ENCODE measurements at regions not wholly inside any gene's neighbourhood (a gene's known extent, or its start where the extent isn't known, plus 50 kb on each side); places are given as distances from the start of the nearest gene placed in this dataset.

DNA sequence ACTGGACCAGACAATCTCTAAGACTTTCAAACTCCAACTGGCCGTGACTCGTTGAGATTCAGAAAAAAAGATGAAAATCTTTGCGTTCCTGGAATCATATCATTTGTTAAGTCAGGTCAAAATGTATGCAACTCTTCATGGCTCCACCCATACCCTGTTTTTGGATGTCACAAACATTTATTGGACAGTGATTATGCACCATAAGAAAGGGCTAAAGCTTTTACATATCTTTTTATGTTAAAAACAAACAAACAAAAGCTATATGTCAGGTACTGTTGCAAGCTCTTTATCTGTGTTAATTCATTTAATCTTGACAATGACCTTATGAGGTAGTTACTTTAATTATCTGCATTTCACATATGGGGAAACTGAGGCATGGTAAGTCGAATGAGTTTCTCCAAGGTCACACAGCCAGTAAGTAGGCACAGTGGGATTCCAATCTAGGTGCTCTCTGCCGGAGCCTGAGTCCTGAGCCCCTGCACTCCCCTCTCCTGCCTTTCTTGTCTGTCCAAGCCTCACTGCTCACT, 145.7 kb upstream of the MYCN start:
- no peak for DNase-seq (ENCODE audit: low spot score)

GRCh38 chr2:15795426-15795825, 144.9 kb upstream of the MYCN start:
- no peak for DNase-seq (ENCODE audit: low spot score)

DNA sequence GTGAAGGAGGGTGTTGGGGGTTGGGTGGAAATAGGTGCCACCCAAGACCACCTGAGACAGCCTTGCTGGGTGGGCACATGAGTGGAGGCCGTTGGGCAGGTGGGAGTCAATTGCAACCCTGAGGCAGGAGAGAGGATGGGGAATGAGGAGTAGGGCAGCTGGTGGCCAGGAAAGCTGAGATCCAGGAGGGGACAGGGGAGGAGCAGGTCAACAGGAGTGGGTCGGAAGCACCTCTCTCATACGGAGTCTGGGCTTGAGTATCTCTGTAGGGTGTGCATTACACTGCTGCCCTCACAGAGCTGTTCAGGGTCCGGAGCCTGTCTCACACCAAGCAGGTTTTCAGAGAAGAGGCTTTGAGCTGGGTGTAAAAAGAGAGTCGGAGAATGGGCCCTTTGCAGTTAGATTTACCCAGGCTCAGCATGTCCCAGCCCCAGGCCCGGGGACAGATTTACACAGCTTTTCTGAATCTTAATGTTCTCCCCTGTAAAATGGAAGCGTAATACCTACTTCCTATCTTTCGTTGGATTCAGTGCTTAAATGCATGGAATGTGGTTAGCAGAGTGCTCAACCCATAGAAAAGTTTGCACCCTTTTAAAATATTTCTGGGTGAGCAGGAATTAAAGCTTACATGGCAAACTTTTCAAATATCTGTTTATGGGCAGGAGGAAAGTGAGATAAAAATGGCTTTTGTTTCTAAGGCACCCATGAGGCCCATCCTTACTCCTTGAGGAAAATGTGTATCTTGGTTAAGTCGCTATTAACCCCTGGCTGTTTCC, 144.0 kb upstream of the MYCN start:
- no peak for DNase-seq (ENCODE audit: low spot score)

- no peak for DNase-seq (ENCODE audit: low spot score)
Observed at GRCh38 chr2:15797231-15797938, 143.0 kb upstream of the MYCN start.

DNA sequence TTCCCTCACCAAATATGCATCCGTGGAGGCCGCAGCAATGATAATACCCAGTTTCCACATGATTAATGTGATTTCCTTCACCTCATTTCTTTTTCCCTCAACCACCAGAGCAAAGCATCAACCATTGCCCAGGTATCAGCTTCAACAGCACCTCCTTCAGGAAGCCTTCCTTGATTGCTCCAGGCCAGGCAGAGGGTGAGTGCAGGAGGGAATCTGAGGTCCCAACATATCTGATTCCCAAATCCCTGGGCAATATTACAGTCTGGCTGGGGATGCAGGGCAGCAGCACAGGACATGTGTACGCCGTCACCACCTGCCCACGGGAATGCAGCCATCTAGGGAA, 142.4 kb upstream of the MYCN start:
- no peak for DNase-seq (ENCODE audit: low spot score)

DNA sequence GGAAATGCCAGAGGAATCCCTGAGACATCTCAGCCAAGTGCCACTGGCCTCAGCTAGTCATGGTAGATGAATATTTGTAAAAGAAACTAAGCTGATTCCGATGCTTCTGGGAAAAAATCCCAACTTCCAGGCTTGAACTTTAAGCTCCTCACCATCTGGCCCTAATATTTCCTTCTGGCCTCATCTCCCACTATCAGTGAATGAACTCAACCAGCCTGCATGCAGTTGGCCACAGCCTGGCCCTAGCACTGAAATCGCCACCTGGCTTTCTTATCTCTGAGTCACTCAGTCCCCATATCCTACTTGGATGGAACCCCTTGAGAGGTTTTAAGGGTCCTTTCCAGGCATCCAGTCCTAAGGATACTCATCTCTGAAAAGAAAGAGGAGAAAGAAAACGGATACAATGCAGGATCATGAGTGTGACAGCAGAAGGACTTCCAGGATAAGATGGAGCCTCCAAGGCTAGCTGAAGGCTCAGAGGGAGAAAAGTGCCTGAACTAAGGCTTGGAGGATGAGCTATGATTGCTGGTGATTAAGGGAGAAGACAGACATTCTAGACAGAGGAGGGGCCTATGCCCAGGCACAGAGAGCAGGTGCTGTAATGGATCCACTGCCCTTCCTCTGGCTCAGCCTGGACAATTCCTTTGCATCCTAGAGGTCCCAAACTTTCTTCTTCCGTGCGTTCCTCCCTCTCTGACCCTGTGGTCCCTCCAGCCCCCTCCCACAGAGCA, 141.5 kb upstream of the MYCN start:
- DNase-seq (ENCODE audit: low spot score), result no peak

GRCh38 chr2:15799432-15799827, 140.9 kb upstream of the MYCN start:
- DNase-seq (ENCODE audit: low spot score), result no peak

DNA sequence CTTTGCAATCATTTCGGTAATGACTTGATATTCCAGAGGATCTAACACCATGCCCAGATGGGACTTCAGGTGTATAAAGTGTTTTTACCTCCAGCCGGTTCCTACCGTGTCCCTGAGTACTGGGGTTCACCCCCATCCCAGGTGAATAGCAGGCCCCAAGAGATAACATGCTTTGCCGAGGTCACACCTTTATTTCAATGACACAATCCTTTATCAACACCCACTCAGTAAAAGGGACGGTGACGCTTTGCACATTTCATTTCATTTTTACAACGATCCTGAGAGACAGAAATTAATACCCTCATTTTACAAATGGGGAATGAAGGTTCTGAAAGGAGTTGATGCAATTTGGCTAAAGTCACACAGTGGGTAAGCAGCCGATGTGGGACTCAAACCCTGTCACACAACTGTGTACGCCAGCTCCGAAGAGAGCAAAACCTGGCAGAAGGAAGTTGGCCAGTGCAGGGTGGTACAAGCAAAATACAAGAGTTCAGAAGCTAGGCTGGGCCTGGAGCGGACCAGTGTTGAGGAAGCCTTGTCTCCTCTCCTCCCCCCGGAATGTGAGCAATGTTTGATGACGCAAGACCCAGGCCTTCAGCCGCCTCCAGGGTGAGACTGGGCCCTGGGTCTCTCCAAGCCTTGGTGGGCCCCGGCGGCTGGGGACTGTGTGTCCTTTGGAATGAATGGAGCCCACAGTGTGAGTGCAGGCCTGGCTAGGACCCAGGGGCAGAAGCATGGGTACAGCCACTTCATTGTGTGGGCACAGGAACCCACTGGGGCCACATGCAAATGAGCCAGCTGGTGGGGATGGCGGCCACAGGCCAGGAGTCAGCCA, 139.6 kb upstream of the MYCN start:
- no peak for DNase-seq (ENCODE audit: low spot score)

DNA sequence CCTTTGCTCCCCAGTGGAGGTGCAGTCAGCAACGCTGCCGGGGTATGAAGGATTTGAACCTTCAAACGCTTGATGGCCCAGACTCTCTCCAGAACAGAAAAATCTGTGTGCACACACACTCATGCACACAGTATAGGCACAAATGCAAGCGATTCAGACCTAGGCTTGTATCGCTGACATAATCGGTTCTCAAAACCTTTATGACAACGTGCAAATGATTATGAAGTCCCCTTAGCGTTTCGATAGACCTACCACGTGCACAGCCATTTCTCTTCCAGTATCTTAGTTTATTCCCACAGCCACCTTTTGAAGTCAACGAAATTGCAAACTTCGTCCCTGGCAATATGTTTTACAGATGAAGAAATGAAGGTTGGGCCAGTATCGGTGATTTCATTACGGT, 138.9 kb upstream of the MYCN start:
- DNase-seq (ENCODE audit: low spot score), result no peak

- DNase-seq (ENCODE audit: low spot score), result no peak
Observed at GRCh38 chr2:15801904-15802303, 138.4 kb upstream of the MYCN start.

DNA sequence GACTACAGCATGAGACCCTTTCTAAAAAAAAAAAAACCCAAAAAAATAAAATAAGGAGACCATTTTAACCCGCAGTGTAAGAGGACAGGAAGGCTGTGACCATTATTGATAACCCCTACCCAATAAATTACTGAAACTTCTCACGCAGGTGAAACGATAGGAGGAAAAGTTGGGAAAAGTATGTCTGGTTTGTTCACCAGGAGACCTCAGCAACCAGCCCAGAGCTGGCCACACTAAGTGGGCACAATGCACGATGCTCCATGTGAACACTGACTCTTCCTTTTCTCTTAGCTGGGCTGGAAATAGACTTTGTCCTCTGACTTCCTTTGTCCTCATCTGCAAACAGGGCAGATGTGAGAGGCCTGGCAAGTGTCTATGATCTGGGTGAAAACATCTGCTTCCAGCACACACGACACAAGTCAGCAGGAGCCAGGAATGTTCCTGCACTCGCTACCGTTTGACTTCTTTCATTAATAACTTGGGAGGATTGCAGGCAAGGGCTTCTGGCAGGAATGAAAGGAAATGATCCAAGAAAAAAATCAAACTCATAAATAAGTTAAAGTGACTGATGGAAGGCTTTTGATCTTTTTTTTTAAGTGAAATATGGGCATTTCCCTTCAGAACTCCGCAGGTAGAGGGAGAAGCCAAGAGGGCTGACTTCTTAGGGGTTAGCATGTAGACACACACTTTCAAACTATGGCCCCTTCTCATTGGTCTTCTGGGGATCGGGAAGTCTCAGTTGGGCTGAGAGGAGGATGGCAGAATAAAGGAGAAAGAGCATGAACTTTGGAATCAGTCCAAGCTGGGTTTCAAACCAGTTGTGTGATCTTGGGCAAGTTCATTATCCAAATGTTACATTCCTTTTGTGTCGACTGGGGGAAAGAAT, 137.4 kb upstream of the MYCN start:
- no peak for DNase-seq (ENCODE audit: low spot score)

- DNase-seq (ENCODE audit: low spot score), result no peak
Observed at GRCh38 chr2:15803543-15804245, 136.7 kb upstream of the MYCN start.

DNA sequence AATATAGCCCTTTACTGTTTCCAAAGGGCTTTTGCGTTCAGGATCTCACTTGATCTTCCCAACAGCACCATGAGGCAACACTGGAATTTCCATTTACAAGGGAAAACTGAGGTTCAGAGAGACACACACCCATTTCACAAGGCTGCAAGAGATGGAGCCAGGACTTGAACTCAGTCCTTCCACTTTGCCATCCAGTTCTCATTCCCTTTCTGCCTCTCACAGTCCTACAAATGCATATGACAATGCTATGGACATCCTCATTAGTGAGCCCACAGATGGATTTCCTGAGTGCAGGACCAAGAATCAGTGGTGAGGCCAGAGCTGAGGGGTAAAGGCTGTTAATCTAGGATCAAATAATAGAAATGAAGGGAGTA, 136.1 kb upstream of the MYCN start:
- no peak for DNase-seq (ENCODE audit: low spot score)

DNA sequence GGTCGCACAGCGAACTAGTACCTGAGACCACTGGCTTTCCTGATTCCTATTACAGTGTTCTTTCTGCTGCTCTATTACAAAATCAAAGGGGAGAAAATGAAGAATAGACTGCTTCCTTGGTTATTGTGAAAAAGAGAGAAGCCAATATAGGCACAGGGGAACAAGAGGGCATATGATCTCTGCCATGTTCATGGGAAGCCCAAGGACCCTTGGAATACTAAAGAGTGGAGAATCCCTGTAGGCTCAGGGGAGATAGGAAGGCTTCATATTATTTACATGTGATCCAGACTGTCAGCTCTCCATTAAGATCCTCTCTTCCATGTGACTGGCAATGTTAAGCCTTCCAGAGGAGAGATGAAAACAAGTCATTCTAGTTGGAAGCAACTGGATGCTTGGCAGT, 135.7 kb upstream of the MYCN start:
- no peak for DNase-seq (ENCODE audit: low spot score)

DNA sequence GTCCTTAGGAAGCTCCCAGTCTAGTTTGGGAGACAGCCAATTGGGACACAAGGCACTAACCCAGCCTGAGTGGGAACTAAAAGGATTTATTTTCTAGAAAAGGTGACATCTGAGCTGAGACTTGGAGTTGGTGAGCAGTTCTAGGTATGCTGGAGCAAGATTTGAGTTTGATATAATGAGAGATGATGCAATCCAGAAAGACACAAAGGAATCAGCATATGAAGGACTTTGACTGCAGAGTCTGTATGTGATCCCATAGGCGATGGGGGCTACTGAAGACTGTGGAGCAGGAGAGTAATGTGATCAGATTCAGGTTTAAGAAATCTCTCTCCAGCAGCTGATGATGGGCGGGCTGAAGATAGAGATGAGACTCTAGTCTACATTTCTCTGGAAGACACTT, 135.1 kb upstream of the MYCN start:
- no peak for DNase-seq (ENCODE audit: low spot score)

- DNase-seq (ENCODE audit: low spot score), result no peak
Observed at GRCh38 chr2:15805772-15806171, 134.6 kb upstream of the MYCN start.

DNA sequence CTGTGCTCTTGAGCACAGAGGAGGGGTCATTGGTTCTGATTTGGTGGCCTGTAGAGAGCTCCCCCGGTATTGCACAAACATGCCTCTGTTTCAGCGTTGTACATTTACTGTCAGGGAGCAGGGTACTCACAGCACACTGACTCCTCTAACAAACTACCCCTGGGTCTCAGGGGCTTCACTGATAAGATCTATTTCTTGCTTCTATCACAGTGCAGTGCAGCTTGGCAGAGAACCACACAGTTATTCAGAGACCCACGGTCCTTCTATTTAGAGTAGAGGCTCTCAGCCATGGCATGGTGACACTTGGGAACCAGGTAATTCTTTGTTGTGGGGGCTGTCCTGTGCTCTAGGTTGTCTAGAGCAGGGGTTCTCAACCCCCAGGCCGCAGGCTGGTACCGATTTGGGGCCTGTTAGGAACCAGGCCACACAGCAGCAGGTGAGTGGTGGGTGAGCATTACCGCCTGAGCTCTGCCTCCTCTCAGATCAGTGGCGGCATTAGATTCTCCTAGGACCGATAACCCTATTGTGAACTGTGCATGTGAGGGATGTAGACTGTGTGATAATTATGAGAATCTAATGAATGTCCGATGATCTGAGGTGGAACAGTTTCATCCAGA, 133.4 kb upstream of the MYCN start:
- no peak for DNase-seq (ENCODE audit: low spot score)

- no peak for DNase-seq (ENCODE audit: low spot score)
Observed at GRCh38 chr2:15807418-15808203, 132.7 kb upstream of the MYCN start.

All from AG20443 (cell line).